HFF-Myc (cell line): ENCODE measurements at regions not wholly inside any gene's neighbourhood (a gene's known extent, or its start where the extent isn't known, plus 50 kb on each side); places are given as distances from the start of the nearest gene placed in this dataset.

ENCODE experiments used
- DNase-seq: peaks from one replicate; pipeline ENCODE4 v3.0.0-alpha.2; 2011; ENCODE audit warnings: low read depth; ENCODE audit errors: extremely low read depth
- H3K4me3 ChIP-seq: replicated peaks from 2 replicates; pipeline ENCODE4 v1.5.1; 2011; ENCODE audit warnings: low read depth, mild to moderate bottlenecking, control low read depth, low read length
- CTCF ChIP-seq: IDR thresholded peaks from 2 replicates; pipeline ENCODE4 v1.5.1; 2012; ENCODE audit warnings: mild to moderate bottlenecking, low read depth, low read length, control low read depth; ENCODE audit errors: missing control alignments

GRCh38 chr22:23409976-23410375 is 170.1 kb downstream of the IGLL1 start:
- TF ChIP-seq CTCF = no peak
- no peak for DNase-seq
- no peak overlapping the region for H3K4me3 ChIP-seq

GRCh38 chr22:23408321-23408720 is 171.8 kb downstream of the IGLL1 start:
- DNase-seq = no peak
- no peak for TF ChIP-seq CTCF

GRCh38 chr22:23405366-23405851 is 174.7 kb downstream of the IGLL1 start:
- H3K4me3 ChIP-seq = no peak overlapping the region
- DNase-seq = no peak
- no peak for TF ChIP-seq CTCF

More at GRCh38 chr22:23408321-23408720, 171.8 kb downstream of the IGLL1 start:
- H3K4me3 ChIP-seq = no peak overlapping the region

GRCh38 chr22:23404689-23405365 is 175.3 kb downstream of the IGLL1 start:
- DNase-seq = no peak
- H3K4me3 ChIP-seq = no peak overlapping the region
- TF ChIP-seq CTCF = no peak

GRCh38 chr22:23403720-23404688 is 176.1 kb downstream of the IGLL1 start:
- DNase-seq = no peak
- TF ChIP-seq CTCF = no peak
- no peak overlapping the region for H3K4me3 ChIP-seq

- H3K4me3 ChIP-seq = no peak overlapping the region
- DNase-seq = no peak
- no peak for TF ChIP-seq CTCF
Observed at GRCh38 chr22:23403152-23403719, 176.9 kb downstream of the IGLL1 start.
